Erythroblast (primary cell): ENCODE measurements at regions not wholly inside any gene's neighbourhood (a gene's known extent, or its start where the extent isn't known, plus 50 kb on each side); places are given as distances from the start of the nearest gene placed in this dataset.

Source experiments
- GATA1 ChIP-seq: IDR thresholded peaks from 2 replicates; pipeline ENCODE4 v1.6.1; 2011; ENCODE audit warnings: low read depth, mild to moderate bottlenecking, control low read depth, low read length, moderate library complexity
- POLR2A ChIP-seq: IDR thresholded peaks from 2 replicates; pipeline ENCODE4 v1.6.1; 2011; ENCODE audit warnings: mild to moderate bottlenecking, low read length

DNA sequence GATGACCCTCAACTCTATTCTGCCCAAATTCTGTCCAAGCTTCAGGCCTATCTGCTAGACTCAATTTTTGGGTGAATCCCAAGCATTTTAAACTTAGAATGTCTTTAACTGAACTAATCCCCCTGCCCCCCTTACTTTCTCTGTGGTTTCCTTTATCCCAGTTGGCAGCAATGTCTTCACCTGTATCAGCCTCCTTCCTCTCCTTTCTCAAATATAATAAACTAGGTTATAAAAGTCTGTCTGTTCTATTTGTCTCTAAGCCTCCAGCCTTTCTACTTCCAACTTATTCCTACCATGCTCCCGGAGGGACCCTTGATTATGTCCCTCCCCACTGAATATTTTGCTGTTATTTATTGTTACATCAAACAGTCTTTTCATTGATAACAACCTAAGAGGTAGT lies 375.5 kb upstream of the TRIB2 start:
- TF ChIP-seq POLR2A (no peak), GATA1 (no peak)
